NK-92 treated with Interleukin-12 subunit alpha and Interleukin-12 subunit beta, amount 100 ng/mL, for 24 hours (cell line): ENCODE measurements at regions not wholly inside any gene's neighbourhood (a gene's known extent, or its start where the extent isn't known, plus 50 kb on each side); places are given as distances from the start of the nearest gene placed in this dataset.
"Not testable (repeated sequence)": the region's sequence is repeated elsewhere in the genome, so short reads cannot be mapped to it uniquely, and the experiment has no call there.

Experiments
- DNase-seq: peaks from one replicate; lab custom pipeline; 2025; lab: John Stamatoyannopoulos, UW

DNA sequence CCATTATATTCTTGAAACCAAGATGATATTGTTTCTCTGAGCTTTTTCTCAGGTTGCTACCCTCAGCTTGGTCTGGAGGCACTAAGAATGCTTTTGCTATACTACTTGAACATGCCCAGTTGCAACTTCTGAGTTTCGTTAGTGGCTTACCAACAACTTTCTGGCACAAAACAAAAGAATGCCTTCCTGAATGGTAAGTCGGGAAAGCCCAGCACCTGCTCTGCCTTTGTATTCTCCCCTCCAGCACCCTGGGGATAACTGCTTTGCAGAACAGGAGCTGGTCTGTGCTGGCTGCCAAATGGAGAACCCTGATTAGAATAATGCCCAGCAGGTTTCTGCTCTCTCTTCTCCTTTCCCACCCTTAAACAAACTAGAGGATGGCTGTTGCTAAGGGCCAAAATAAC, 149.3 kb downstream of the TGFB2 start:
- DNase-seq, result no peak

DNA sequence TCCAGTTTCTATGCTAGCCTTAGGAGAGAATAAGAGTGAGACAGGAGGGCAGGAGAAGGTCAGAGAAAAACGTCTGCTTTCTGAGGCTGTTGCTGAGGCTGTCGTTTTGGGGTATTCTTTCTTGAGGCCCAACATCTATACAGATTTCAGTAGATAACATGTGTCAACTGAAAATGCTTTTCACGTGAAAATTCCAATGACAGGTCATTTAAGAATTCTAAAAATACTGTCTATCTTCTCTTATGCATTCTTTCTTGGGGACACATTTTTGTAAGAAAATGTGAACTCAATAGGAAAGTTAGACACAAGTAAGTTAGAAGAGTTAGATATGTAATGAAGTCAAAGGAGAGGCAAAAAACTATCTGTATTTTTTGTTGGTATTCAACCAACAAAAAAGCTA, 150.8 kb downstream of the TGFB2 start:
- DNase-seq, result no peak

DNA sequence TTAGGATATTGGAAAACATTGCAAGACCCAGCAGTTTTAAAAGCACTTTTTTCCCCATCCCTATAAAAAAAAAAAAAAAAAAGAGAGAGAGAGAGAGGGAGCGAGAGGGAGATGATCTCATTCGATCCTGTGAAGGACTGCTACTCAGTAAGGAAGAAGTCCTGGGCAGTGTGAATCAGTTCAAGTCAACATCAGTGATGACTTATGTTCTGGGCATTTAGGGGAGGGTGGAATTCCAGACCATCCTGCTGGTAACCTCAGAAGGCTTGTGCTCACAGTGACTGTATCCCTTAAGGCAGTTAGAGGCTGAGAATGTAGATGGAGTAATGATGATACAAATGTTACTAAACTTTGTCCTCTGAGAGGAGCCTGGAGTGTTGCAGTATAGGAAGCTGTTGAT, 151.4 kb downstream of the TGFB2 start:
- no peak for DNase-seq

DNA sequence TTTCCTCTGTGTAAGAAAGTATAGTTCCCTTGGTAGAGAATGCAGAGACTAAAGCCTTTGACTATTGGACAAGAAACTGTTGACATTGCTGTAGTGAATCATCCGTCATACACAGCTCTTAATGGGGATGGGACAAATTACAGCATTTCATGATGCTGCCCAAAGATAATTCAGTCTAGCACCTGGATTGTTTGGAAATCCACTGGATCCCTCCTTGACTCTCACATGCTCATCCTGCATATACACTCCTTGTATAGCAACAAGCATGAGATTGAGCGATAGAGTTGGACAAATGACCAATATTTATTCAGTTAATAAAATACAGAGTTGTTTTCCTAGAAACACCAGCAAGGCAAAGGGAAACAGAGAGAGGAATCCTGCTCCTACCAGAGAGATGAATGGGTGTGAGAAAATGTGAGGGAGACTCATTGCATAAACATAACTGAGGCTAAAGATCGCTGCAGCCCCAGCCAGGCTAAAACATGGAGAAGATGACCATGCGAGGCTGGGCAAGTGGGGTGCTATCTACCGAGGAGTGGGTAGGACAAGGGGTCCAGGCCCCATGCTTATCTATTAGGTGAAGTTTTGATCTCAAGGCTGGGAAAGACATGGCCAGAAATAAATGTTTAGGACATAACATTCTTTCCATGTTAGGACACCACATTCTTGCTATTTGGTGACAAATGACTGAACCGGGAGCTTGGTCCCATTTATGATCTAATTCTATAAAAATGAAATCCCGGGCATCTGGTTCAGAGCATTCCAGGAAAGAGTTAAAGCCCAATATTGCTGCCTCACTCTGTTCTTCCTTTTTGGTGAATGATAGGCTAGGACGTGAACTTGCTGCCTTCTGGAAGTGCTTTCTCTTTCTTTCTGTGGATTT, 153.2 kb downstream of the TGFB2 start:
- DNase-seq, result no peak

DNA sequence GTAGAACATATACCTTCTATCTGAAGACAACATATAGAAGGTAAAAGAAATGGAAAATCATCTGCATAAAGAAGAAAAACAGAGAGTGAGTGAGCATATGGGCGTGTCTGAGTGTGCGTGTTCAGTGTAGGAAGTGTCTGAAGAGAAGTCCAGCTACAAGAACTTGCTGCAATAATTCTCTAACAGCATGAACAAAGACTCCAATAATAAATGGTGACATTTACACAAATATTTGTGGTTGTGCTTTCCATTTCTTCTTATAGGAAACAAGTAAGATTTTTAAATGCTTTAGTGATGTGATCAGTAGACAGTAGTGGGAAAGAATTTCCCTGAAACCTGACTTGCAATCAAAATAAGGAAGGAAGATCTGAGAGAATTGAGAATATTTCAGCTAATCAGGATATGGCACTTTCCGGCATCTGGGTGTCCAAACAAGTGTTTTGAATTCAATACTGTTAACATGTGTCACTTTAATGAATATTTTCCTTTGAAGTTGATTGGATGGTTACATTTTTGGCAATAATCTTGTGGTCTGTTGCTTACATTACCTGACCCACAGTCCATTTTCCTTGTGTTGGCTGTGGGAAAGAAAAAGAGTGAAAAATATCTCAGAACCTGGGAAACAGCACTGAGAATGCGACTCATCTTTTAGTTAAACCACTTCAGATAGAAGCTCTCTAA, 154.0 kb downstream of the TGFB2 start:
- no peak for DNase-seq

DNA sequence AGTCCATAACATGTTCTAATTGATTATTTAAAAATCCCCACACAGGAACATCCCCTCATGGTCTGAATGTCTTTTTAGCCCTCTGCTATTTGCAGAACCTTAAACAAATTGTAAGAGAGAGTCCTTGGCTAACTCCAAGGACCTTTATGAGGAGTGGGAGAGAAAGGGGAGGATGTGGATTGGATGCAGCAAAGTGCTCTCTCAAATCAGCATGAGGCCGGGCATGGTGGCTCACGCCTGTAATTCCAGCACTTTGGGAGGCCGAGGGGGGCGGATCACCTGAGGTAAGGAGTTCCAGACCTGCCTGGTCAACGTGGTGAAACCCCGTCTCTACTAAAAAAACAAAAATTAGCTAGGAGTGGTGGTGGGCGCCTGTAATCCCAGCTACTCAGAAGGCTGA, 154.8 kb downstream of the TGFB2 start:
- no peak for DNase-seq

DNA sequence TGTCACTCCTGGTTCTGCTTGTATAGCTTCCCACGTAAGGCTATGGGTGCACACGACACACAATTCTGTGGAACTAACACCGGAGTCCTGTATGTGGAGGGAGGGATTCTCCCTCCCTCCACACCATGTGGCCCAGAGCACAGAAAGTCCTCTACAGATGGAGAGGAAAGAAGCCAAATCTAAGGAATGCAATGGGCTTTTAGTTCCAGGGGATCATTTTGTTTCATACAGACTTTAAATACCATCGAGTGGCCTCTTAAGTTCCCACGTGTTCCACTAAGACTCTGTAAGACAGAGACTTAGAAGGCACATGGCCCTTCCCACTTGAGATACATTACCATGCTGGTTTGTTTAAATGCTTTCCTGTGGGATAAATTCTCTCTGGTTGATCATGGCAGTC, 156.0 kb downstream of the TGFB2 start:
- DNase-seq, result no peak

DNA sequence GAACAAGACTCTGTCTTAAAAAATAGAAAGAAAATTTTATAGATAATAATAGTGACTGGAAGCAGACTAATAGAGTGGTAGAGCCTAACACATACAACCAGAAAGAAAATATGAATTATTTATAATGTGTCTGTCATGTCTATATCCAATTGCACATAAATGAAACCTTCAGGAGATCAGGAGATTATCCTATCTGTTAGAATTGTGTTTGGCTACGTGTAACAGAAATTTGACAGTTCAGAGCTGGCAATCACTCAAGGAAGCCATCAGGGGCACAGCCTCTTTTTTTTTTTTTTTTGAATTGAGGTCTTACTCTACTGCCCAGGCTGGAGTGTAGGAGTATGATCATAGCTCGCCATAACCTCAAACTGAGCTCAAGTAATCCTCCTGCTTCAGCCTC, 157.2 kb downstream of the TGFB2 start:
- DNase-seq, result no peak

DNA sequence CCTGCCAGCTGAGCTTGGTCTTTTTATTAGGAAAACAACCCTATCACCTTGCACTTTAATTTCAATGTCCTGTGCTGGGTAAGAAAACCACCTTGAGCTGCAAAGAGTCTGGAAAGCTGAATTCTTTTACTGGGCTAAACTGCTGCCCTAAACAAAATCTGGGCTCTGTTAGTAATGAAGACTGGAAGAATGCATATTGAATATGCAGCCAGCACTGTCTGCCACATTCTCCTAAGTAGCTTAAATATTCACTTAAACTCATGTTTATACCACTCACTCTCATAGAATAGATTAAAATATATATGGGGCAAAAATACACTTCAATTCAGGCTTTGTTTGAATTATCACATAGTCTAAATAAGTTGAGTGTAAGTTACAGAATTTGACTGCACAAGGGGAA, 158.0 kb downstream of the TGFB2 start:
- no peak for DNase-seq

DNA sequence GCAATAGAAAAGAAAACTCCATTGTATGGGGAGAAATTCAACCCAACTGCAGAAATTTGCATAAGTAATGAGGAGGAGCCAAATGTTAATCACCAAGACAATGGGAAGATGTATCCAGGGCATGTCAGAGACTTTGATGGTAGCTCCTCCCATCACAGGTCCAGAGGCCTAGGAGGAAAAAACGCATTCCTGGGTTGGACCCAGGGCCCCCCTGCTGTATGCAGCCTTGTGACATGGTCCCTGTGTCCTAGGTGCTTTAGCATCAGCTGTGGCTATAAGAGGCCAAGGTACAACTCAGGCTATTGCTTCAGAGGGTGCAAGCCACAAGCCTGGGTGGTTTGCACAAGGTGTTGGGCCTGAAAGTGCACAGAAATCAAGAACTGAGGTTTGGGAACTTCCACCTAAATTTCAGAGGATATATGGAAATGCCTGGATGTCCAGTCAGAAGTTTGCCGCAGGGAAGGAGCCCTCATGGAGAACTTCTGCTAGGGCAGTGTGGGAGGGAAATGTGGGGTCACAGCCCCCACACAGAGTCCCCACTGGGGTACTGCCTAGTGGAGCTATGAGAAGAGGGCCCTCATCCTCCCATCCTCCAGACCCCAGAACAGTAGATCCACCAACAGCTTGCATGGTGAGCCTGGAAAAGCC, 162.3 kb downstream of the TGFB2 start:
- no peak for DNase-seq

DNA sequence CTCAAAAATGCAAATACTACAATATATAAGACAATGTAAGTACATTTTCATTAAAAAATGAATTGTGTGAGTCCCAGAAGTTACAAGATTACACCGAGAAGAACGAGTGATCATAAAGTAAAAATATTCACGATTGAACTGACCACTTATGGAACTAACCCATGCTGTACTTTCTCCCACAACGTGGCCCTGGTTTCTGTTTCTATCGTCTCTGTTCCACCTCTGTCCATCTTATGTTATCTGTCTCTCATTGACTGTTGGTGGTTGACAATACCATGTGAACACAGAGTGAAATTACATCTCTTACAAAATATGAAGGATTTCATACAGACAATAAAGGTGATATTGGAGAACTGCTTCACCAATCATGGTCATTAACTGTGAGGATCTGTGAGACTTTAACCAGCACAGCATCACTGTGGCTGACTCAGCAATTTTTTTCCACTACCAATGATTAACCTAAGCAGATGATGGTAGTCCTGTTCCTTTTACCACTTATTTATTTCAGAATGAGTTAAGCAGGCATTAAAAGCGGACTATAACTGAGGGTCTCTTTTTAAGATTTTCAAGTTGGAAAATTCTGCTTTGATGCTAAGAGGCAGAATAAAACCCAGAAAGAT, 165.1 kb downstream of the TGFB2 start:
- DNase-seq, result no peak

DNA sequence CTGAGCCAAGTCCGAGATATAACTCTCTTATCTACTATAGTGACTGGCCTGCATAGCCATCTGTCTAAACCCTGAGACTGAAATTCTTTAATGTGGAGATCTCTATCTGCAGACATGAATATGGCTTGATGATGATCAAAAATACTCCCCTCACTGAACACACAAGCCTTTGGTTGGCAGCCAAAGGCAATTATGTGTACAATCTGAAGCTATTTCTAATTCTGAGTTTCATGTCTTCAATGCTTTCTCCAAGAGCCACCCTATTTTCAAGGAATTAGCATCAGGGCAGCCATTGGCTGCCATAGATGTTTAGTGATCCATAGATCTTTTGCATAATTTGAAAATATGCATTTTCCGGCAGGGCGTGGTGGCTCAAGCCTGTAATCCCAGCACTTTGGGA, 168.2 kb downstream of the TGFB2 start:
- no peak for DNase-seq

DNA sequence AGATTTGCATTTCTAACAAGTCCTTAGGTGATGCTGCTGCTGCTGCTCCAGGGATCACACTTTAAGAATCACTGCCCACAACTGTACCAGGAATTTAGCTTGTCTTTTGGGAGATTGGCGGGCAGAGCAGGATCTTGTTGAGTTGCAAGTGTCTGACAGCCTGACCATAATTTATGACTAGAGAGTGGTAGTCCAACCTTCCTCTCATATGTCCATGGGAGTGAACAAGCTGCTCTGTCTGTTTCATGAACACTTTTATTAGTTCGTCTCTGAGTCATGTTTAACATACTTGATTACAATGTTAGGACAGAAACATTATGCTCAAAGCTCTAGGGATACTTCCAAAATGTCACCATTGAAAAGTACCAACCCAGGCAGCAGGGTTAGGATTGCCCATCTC, 169.6 kb downstream of the TGFB2 start:
- DNase-seq, result no peak

DNA sequence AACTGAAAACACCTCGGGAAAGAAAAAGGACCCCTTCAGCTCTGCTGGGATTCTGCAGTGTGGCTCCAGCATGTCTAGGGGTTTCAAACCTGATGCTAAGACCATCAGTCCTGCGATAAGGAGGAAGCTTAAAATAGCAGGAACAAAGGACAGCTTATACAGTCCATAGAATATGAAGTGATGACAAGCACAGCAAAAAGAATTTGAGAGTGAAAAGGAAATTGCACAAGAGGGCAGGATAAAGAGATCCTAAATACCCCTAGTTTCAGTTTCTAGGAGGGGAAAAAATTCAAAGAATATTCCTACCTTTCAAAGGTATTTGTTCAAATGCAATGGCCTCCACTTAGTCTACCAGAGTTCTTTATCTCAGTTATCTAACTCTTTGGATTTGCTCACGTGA, 171.4 kb downstream of the TGFB2 start:
- no peak for DNase-seq

DNA sequence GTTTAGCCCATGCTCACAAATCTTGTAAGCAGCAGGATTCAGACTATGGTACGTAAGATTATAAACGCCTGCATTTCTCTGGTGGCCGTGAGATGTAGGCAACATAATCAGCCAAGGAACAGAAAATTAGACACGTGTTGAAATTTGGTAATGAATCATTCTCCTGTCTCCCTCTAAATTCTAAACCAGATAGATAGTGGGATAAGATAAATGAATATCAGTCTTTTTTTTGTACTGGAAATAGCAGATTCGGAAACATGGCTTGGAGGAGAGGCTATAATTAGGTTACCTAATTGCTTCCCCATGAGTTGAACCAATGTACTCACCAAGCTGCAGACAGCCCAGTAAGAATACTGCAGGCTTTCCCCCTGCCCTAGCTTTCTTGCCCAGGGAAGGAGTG, 172.3 kb downstream of the TGFB2 start:
- DNase-seq, result no peak

DNA sequence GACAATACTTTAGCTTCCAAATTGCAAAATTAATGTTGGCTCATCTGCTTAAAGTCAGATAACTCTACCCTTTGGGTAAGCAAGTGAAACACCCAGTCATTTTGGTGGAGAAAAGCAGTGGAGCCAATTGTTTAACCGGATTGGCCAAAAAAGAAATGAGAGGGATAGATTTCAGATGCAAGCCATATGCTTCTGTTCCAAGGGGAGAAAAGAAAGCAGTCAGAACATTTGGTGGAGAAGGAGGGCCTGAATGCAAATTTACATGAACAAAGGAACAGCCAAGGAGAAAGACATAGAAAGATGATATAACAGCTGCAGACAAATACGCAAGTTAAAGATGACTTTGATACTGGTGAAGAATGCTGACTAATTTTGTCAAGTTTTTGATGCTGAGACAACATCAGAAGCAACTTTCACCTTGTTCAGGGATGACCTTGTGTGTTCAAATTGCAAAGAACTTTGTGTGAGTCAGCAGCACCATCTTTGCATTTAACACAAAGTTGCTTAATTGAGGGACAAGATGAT, 173.1 kb downstream of the TGFB2 start:
- DNase-seq, result no peak

DNA sequence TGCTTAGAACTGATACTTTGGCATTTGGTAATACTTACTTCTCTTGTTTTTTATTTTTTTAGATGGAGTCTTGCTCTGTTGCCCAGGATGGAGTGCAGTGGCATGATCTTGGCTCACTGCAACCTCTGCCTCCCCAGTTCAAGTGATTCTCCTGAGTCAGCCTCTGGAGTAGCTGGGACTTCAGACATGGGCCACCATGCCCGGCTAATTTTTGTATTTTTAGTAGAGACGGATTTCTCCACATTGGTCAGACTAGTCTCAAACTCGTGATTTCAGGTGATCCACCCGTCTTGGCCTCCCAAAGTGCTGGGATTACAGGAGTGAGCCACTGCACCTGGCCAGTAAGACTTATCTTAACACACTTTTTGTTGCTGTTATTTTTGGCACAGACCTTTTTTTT, 175.5 kb downstream of the TGFB2 start:
- DNase-seq, result not testable (repeated sequence)

DNA sequence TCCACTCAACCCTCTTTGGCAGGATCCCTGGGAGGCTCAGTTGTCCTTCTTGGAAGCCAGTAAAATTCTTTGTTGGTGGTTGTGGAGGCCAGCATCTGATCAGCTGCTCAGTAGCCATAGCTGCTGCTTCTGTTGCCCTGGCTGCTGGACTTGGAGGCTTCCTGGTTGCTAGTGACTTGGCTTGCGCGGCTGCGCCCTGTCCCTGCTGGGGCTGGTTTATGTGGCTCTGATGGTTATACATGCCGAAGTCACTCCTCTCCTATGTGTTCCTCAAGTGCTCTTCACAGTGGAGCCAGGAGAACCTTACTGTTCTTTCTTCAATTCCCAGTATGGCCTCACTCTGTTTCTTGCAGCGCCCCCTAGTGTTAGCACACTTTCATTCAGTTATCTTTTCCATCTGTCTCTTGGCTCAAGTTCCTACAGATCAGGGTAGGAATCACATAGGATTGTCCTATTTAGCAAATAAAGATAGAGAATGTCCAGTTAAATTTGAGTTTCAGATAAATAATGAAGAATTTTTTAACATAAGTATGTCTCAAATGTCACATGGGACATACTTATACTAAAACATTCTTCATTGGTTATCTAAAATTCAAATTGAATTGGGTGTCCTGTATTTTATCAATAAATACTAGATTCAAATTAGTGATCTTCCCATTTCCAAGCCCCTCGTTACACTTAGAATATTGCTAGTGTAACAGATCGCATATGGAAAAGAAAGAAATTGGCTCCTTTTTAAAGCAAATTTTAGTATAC, 176.5 kb downstream of the TGFB2 start:
- DNase-seq, result no peak

DNA sequence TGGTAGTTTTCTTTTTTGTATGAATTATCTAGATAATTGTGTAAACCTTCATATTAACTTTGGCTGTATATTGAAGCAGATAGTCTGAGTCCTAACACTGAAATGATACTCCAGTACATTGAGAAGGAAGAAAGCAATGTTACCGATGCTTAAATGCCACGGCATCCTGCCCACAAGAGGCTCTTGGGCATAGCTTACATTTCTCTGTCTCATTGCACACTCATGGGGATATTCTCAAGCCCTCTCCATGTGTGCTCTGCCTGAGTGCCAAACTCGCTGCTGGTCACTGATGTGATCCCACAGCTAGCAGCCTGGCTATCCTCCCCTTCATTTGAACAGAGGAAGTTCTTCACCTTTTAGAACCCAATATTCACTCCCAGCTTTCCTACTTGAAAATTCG, 179.4 kb downstream of the TGFB2 start:
- DNase-seq, result no peak

DNA sequence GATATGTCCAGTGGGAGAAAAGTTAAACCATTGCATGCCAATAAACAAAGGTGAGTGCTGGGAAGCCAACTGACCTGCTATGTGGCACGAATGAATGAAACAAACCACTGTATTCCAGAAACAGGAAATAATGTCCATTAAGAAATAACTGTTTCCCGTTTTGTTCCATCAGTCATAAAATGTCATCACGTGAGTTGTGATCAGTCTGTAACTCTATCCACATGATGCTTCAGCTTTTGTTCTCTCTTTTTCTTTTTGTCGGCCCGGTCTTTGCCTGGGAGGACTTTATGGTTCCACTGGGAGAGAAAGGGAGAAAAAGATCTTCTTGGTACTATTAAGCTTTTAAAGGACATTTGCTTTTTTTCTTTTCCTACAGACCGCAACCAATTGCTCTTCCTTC, 179.9 kb downstream of the TGFB2 start:
- DNase-seq, result no peak

DNA sequence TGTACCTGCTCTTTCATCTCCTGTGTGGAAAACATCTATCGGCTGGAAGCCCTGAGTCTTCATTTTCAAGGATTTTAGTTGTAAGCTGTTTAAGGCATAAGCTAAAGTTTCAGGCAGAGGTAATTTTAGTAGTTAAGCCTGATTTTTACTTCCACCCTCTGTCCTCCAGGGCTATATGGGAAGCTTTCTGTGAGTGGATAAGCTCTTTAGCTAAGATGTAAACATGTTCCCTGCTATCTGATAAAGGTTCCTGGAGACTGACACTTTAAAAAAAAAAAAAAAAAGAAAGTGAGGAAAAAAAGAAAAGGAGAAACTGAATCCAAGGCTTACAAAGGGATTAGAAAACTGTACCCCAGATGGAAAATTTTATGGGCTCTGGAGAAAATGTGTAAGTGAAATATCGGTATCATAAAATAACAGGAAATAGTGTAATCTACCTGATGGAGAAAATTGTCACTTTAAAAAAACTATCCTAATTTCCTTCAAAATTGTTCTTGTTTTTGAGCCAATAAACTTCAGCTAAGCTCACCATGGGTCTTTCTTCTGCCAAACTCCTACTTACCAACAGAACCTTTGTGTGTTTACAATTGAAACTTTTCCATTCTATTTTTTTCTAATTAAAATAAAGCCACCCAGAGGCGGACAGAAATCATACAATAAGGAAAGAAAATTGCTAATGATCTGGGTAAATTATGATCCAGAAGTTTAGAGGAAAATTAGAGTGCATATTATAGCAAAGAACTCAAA, 180.5 kb downstream of the TGFB2 start:
- no peak for DNase-seq
